ENCODE measurements at regions not wholly inside any gene's neighbourhood (a gene's known extent, or its start where the extent isn't known, plus 50 kb on each side); places are given as distances from the start of the nearest gene placed in this dataset.

DNA sequence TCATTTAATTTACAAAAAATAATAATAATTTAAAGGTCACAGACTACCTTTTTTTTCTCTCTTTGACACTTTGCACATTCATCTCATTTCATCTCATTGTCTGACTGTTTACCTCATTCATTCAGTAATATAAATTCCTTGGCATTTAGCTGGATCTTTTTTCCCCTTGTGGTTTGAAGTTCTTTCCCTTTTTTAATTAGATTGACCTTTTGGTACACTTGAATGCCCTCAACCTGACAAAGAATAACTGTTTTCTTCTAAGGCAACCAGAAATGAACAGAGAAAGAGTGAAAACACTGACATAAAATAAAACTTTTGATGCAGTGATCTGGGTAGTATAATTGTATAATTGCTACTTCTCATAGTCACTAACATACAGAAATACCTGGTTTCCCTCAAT lies 774.9 kb upstream of the NOVA1 start:
- TF ChIP-seq POLR2A (IDR thresholded peaks at IDR 0.05) (no peak), CTCF (IDR thresholded peaks at IDR 0.05) (no peak)

Data from thyroid gland (tissue), 4 donors.